GM12878 (cell line): ENCODE measurements at regions not wholly inside any gene's neighbourhood (a gene's known extent, or its start where the extent isn't known, plus 50 kb on each side); places are given as distances from the start of the nearest gene placed in this dataset.

Experiments used
- MYC ChIP-seq: IDR thresholded peaks from 2 replicates; pipeline ENCODE4 v1.6.1; 2011; ENCODE audit warnings: mild to moderate bottlenecking, low read length, moderate library complexity, inconsistent platforms; ENCODE audit not compliant: insufficient read depth, insufficient replicate concordance, insufficient read length, severe bottlenecking
- TF ChIP-seq, protein P1 (sequence below), 3 experiments: IDR thresholded peaks in 2 of 3; conservative IDR thresholded peaks in 1 of 3; 2 replicates each; pipeline ENCODE4 v1.5.1; 2011; ENCODE audit warnings: low read depth in 3 of 3, low read length in 3 of 3, mild to moderate bottlenecking in 3 of 3, control low read depth in 2 of 3, moderate library complexity in 2 of 3, inconsistent platforms in 1 of 3, mixed read lengths in 1 of 3; ENCODE audit not compliant: control insufficient read depth in 2 of 3, insufficient read depth in 1 of 3; ENCODE audit errors: extremely low read depth in 1 of 3
- TF ChIP-seq, protein P2 (sequence below): IDR thresholded peaks from 2 replicates; pipeline ENCODE4 v1.6.1; 2012; ENCODE audit warnings: low read depth, low read length, improper control_type of control experiment

DNA sequence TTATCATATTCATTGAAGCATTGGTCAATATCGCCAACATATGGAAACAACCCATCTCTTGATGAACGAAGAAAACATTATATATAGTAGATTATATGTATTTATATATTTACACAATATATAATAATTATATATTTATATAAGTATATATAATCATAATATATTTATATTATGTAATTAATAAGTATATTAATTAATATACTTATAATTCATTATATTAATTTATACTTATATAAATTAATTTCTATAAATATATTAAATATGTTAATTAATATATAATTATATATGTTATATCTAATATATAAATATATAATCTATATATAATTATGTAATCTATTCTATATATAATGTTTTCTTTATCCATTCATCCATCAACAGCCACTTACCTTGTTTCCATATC is 69.0 kb upstream of the SRD5A3 start:
- TF ChIP-seq, protein P1, sequence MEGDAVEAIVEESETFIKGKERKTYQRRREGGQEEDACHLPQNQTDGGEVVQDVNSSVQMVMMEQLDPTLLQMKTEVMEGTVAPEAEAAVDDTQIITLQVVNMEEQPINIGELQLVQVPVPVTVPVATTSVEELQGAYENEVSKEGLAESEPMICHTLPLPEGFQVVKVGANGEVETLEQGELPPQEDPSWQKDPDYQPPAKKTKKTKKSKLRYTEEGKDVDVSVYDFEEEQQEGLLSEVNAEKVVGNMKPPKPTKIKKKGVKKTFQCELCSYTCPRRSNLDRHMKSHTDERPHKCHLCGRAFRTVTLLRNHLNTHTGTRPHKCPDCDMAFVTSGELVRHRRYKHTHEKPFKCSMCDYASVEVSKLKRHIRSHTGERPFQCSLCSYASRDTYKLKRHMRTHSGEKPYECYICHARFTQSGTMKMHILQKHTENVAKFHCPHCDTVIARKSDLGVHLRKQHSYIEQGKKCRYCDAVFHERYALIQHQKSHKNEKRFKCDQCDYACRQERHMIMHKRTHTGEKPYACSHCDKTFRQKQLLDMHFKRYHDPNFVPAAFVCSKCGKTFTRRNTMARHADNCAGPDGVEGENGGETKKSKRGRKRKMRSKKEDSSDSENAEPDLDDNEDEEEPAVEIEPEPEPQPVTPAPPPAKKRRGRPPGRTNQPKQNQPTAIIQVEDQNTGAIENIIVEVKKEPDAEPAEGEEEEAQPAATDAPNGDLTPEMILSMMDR (IDR thresholded peaks at IDR 0.05 in 2 of 3, conservative IDR thresholded peaks at IDR 0.05 in 1 of 3; ENCODE audit: control insufficient read depth in 2 of 3, extremely low read depth in 1 of 3, insufficient read depth in 1 of 3, low read depth in 3 of 3, low read length in 3 of 3), result no peak
- TF ChIP-seq, protein P2, sequence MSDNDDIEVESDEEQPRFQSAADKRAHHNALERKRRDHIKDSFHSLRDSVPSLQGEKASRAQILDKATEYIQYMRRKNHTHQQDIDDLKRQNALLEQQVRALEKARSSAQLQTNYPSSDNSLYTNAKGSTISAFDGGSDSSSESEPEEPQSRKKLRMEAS, result no peak
- no peak for TF ChIP-seq MYC
